Thyroid gland (tissue), 4 donors: ENCODE measurements at regions not wholly inside any gene's neighbourhood (a gene's known extent, or its start where the extent isn't known, plus 50 kb on each side); places are given as distances from the start of the nearest gene placed in this dataset.

Source experiments
- DNase-seq, 2 donors: peaks; one replicate each; pipeline ENCODE4 v3.0.0-alpha.2; 2019
- H3K27ac ChIP-seq, 3 donors: fragments of 200-600 bp; sonication (generic); 1 replicate in 2 of 3; 2 replicates in 1 of 3; pipeline ENCODE4 v1.5.1; 2016 to 2019; ENCODE audit warnings: mild to moderate bottlenecking in 1 of 3, moderate library complexity in 1 of 3
- H3K27me3 ChIP-seq: fragments of 200-600 bp; sonication (generic); one replicate; pipeline ENCODE4 v1.5.1; 2019
- H3K36me3 ChIP-seq, 2 donors: fragments of 200-600 bp; sonication (generic); one replicate each; pipeline ENCODE4 v1.5.1; 2016 to 2019
- H3K4me1 ChIP-seq, 2 donors: fragments of 200-600 bp; sonication (generic); one replicate each; pipeline ENCODE4 v1.5.1; 2017 to 2019
- H3K4me3 ChIP-seq, 3 donors: fragments of 200-600 bp; sonication (generic); replicated peaks in 1 of 3; 1 replicate in 2 of 3; 2 replicates in 1 of 3; pipeline ENCODE4 v1.5.1; 2016; ENCODE audit warnings: mild to moderate bottlenecking in 1 of 3
- H3K9me3 ChIP-seq: fragments of 200-600 bp; sonication (generic); one replicate; pipeline ENCODE4 v1.5.1; 2017
- CTCF ChIP-seq, 6 experiments: fragments of 200-600 bp in 3 of 6; fragments of 450-650 bp in 3 of 6; sonication (generic) in 3 of 6; IDR thresholded peaks; one replicate each; pipeline ENCODE4 v1.5.1; 2016 to 2019; ENCODE audit warnings: antibody characterized with exemption in 6 of 6, mild to moderate bottlenecking in 2 of 6, inconsistent platforms in 1 of 6, moderate library complexity in 1 of 6
- POLR2A ChIP-seq, 2 donors: fragments of 450-650 bp; IDR thresholded peaks; one replicate each; pipeline ENCODE4 v1.6.1; 2017; ENCODE audit warnings: antibody characterized with exemption in 2 of 2, mild to moderate bottlenecking in 2 of 2, moderate library complexity in 1 of 2
- WGBS, 2 donors: methylation state at CpG; one replicate each; pipeline ENCODE4 v1.1.5; 2017; 5-methylcytosine and 5-hydroxymethylcytosine counted together
- intact Hi-C: fragments of 100-400 bp; cut with DNase I; formaldehyde crosslinking; loops from one replicate; pipeline ENCODE4 v1.15.1; 2023

DNA sequence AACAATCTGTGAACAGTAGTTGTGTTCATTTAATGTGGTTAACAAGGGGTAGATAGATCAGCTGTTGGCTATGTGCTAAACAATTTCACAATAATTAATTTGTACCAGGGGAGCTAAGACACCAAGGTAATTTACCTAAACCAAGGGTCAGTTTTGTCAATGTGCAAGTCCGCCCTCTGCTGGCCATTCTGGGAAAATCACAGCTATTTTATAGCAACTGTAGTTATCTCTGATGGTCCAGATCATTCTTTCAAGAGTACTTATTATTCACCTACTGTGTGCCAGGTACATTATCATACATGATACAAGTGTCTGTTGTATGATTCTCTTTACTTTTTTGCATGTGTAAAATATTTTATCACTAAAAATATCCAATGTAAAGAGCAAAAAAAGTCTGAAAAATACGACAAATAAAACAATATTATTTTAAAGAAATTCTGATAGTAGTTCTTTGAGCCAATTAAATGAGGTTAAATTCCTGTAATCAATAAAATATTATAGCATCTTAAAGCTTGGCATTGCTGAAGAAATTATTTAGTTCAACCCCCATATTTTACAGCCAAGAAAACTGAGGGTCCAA lies 312.3 kb upstream of the FAM78B start:
- H3K27ac ChIP-seq = no peak overlapping the region
- no peak for TF ChIP-seq POLR2A (IDR thresholded peaks at IDR 0.05)
- TF ChIP-seq CTCF (IDR thresholded peaks at IDR 0.05) = peak; percentile 41 to 76 (median 56)
- H3K27me3 ChIP-seq = no peaks in the 10 kb centered on the region
- peak; percentile 43 to 57 for DNase-seq
- H3K36me3 ChIP-seq = no peaks in the 10 kb centered on the region
- no peaks in the 10 kb centered on the region for H3K9me3 ChIP-seq
- H3K4me3 ChIP-seq = no peak overlapping the region
- no peaks in the 10 kb centered on the region for H3K4me1 ChIP-seq
- intact Hi-C loops = loop anchor here (5.0 kb wide), 1 partner anchor 557 kb away; no protein-coding TSS in a partner anchor
- WGBS, 2 donors = 47 to 48% methylated on average over 2 of the region's 2 CpGs

DNA sequence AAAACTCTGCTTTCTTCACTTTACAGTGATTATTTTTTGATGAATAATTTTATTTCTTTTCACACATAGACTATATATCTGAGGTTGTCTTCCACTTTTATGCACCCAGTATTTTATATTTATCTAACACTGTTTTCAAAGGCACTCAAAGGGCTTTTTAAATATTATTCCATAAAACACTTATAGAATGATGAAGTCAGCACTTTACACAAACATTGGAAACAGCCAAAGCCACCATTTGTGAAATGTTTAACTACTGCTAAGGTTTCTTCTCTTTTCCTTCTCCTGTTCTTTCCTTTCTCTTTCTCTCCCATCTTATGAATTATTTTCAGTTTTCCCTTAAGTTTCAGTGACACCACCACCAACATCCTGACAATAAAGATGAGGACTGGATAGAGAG lies 317.7 kb upstream of the FAM78B start:
- Histone ChIP-seq H3K27ac (no peak overlapping the region), H3K9me3 (no peaks in the 10 kb centered on the region), H3K27me3 (no peaks in the 10 kb centered on the region), H3K4me1 (no peaks in the 10 kb centered on the region), H3K4me3 (no peak overlapping the region), H3K36me3 (no peaks in the 10 kb centered on the region)
- no peak for DNase-seq
- TF ChIP-seq POLR2A (IDR thresholded peaks at IDR 0.05) = no peak
- TF ChIP-seq CTCF (IDR thresholded peaks at IDR 0.05) = no peak
- intact Hi-C loops = no loop called here

DNA sequence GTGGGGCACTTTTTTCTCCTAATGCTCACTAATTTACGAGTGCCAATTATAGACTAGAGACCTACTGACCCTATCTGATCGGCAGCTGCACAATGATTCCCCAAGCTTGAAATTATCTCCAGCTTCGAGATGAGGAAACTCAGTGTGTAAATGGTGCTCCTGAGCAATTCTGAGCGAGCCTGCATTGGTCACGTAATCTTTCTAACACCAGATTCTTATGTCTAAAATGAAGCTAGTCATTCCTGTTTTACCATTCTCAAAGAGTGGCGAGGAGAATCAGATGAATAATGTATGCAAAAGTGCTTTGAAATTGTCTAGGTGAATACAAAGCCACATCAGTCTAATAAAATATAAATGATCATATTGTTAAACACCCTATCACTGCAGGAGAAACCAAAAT lies 318.1 kb upstream of the FAM78B start:
- no peaks in the 10 kb centered on the region for H3K9me3 ChIP-seq
- no peak for DNase-seq
- no peaks in the 10 kb centered on the region for H3K27me3 ChIP-seq
- H3K36me3 ChIP-seq = no peaks in the 10 kb centered on the region
- no peak for TF ChIP-seq CTCF (IDR thresholded peaks at IDR 0.05)
- no peak for TF ChIP-seq POLR2A (IDR thresholded peaks at IDR 0.05)
- H3K4me1 ChIP-seq = no peaks in the 10 kb centered on the region
- no peak overlapping the region for H3K27ac ChIP-seq
- H3K4me3 ChIP-seq = no peak overlapping the region
- WGBS, 2 donors = 81 to 84% methylated on average over 6 of the region's 6 CpGs
- intact Hi-C loops = no loop called here

DNA sequence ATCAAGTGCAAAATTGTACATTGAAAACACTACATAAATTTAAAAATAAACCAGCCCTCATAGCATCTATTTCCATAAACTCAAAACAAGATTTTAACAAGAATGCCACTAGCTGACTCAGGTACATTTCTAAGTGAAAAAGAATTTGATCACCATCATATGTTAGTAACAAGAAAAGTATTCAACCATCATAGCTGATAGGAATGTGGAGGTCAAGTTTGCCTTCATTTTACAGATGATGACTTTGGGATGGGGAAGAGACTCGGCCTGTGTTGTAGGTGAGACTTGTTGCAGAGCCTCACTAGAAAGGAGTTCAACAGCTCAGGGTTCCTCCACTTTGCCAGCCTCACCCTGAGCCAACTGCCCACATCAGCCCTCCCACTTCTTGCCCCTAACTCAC lies 318.8 kb upstream of the FAM78B start:
- Histone ChIP-seq H3K4me3 (no peak overlapping the region), H3K9me3 (no peaks in the 10 kb centered on the region), H3K27ac (no peak overlapping the region), H3K4me1 (no peaks in the 10 kb centered on the region), H3K36me3 (no peaks in the 10 kb centered on the region), H3K27me3 (no peaks in the 10 kb centered on the region)
- DNase-seq = no peak
- 79 to 92% methylated on average over 1 of the region's 1 CpG for WGBS, 2 donors
- no peak for TF ChIP-seq CTCF (IDR thresholded peaks at IDR 0.05)
- no peak for TF ChIP-seq POLR2A (IDR thresholded peaks at IDR 0.05)
- intact Hi-C loops = no loop called here

GRCh38 chr1:166488327-166488726 lies 321.5 kb upstream of the FAM78B start:
- no peaks in the 10 kb centered on the region for H3K27me3 ChIP-seq
- H3K4me3 ChIP-seq = no peak overlapping the region
- intact Hi-C loops = no loop called here
- TF ChIP-seq CTCF (IDR thresholded peaks at IDR 0.05) (no peak), POLR2A (IDR thresholded peaks at IDR 0.05) (no peak)
- DNase-seq = peak in 1 of 2 donors; percentile 9
- WGBS, 2 donors = 84 to 92% methylated on average over 2 of the region's 2 CpGs
- no peaks in the 10 kb centered on the region for H3K4me1 ChIP-seq
- no peak overlapping the region for H3K27ac ChIP-seq
- no peaks in the 10 kb centered on the region for H3K9me3 ChIP-seq
- no peaks in the 10 kb centered on the region for H3K36me3 ChIP-seq
